Sigmoid colon (tissue), 4 donors: ENCODE measurements at regions not wholly inside any gene's neighbourhood (a gene's known extent, or its start where the extent isn't known, plus 50 kb on each side); places are given as distances from the start of the nearest gene placed in this dataset.

ENCODE experiments used
- CTCF ChIP-seq, 4 experiments: fragments of 450-650 bp in 3 of 4; fragments of 200-600 bp in 1 of 4; IDR thresholded peaks; one replicate each; pipeline ENCODE4 v1.5.1; 2016 to 2019; ENCODE audit warnings: antibody characterized with exemption in 4 of 4, mild to moderate bottlenecking in 3 of 4, moderate library complexity in 2 of 4
- EP300 ChIP-seq, 4 donors: sonication (generic); formaldehyde crosslinking; IDR thresholded peaks; one replicate each; pipeline ENCODE4 v1.6.1; 2017; ENCODE audit warnings: antibody characterized with exemption in 4 of 4
- POLR2A ChIP-seq, 2 donors: fragments of 450-650 bp; IDR thresholded peaks; one replicate each; pipeline ENCODE4 v1.6.1; 2016; ENCODE audit warnings: antibody characterized with exemption in 2 of 2, mild to moderate bottlenecking in 2 of 2, moderate library complexity in 2 of 2
- POLR2AphosphoS5 ChIP-seq, 4 donors: sonication (generic); formaldehyde crosslinking; IDR thresholded peaks; one replicate each; pipeline ENCODE4 v1.6.1; 2017; ENCODE audit warnings: antibody characterized with exemption in 4 of 4

GRCh38 chr6:41428336-41428995 lies 93.1 kb downstream of the NCR2 start:
- TF ChIP-seq CTCF (IDR thresholded peaks at IDR 0.05), result no peak
- no peak for TF ChIP-seq POLR2AphosphoS5 (IDR thresholded peaks at IDR 0.05)
- no peak for TF ChIP-seq POLR2A (IDR thresholded peaks at IDR 0.05)
- TF ChIP-seq EP300 (IDR thresholded peaks at IDR 0.05), result peak in 1 of 4 donors; percentile 6
